GM03348 (cell line): ENCODE measurements at regions not wholly inside any gene's neighbourhood (a gene's known extent, or its start where the extent isn't known, plus 50 kb on each side); places are given as distances from the start of the nearest gene placed in this dataset.

Source experiments
- DNase-seq: peaks from one replicate; pipeline ENCODE4 v3.0.0; 2012; ENCODE audit warnings: low spot score

DNA sequence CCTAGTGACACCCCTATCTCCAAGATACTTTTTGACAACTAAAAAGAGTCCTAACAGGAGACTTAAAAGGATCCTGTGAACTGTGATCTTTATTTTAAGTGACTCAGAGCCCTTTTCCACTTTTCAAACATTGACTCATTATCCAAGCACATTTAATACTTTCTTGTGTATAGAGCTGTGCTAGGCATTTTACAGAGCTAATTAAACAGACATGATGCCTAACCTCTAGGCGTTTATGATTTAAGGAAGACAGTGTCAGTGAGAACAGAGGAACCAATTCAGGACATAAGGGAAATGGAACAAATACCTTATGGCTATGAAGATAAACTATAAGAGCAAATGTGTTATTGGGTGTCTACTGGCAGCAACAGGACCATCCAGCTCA, 282.6 kb downstream of the TPBG start:
- DNase-seq: no peak

DNA sequence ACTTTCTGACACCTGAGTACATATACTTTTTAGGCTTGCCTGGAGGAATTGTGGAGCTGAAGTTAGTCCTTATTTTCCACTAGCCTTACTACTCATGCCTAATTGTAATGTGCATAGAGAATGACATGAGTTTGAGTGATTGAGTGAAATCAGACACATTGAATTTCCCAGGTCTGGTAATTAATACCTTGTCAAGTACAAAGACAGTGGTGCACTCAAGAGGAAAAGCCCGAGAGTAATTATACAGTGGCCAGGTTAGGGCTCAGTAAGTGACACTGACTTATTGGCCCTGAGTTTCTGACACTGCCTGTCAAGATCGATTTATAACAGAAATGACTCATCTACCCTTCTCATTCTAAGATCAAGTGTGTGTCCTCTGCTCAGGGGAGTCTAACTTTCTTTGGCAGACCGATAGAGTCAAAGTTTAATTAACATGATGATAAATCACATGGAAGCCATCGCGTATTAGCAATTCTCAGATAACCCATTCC, 288.3 kb downstream of the TPBG start:
- no peak for DNase-seq

DNA sequence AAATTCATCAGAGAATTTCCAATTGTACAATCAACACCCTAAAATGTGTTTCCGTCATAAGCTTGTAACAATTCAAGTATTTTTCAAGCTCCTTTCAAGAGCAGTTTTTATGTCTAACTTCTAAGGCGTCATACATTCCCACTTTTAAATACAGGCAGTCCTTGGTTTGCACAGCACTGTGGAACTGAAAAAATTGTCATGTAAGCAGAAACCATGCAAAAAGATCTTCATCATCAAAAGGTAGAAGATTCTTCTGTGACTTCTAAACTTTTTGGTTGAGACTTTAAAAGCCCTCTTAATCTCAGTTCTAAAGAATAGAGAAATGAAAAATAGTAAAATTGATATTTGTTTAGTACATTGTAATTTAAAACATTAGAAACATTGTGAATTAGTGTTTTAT, 315.6 kb downstream of the TPBG start:
- no peak for DNase-seq

DNA sequence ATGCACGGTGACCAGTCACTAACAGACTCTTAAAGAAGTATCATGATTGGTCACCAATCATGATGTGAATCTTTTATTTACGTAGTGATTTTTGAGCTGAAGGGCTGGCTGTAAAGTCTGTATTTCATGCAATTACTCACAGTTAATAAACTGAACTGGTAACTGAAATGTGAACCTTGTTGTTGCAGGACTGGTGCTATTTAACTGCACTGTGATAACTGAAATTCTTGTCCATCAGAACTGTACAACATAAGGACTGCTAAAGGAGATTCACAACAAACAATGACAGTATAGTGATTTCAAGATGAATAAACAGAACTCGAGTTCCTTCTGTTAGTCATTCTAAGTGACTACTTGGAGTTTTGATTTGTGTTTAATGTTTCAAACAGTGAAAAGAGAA, 316.6 kb downstream of the TPBG start:
- DNase-seq: no peak

DNA sequence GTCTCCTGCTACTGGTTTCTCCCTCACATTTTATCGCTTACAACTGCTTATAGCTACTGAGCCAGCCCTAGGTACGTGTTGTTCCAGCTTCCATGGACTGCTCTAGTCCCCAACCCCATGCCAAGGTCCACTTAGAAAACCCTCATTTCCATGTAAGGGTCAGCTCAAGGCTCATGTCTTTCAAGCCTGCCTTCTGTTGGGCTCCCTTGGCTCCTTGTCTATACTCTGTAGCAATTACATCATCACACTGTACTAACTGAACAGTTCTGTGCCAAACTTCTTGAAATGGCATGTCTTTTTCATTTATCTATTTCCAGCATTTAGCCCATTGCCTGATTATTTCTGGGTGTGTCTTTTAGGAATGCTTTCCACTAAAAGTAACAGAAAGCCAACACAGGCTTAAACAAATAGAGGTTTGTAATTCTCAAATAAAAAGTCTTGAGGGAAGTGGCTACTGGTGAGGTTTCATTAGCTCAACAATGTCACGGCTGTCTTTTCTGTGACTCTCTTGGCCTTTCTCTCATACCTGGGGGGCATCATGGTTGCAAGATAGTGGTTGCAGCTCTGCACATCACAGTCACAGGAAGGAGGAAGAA, 317.6 kb downstream of the TPBG start:
- DNase-seq: no peak

DNA sequence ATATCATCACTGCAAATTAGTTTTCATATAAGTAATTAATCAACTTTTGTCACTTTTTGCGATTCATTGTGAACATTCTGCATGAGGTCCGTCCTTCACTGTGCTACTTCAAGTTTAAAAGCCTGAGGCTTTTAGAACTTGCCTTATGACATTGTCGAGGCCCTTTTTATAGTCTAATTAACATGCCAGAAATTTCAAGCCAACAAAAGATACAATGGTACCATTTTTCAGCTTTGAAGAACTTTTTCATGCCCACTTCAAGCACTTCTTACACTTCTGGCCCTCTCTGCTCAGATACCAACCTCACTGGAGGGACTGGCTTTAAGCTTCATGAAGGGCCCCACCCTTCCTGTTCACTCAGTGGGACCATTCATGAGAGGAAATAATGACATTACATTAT, 323.1 kb downstream of the TPBG start:
- DNase-seq: no peak

DNA sequence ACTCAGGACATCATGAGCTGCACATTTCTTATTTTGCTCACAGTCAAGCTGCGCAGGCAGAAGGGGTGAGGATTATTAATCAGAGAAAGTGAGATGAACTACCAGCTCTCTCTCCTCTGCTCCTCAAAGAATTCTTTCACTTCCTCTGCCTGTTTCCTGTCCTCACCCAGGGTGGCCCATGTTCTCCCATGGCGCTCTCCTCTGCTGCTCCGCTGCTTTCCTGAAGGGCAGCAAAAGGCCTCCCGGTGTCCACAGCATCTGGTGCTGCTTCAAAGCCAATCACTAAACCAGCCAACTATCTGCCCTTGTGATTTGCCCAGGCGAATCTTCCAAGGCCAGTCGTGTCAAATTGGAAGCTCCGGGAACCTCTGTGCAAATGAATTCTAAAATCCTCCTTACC, 324.2 kb downstream of the TPBG start:
- no peak for DNase-seq

DNA sequence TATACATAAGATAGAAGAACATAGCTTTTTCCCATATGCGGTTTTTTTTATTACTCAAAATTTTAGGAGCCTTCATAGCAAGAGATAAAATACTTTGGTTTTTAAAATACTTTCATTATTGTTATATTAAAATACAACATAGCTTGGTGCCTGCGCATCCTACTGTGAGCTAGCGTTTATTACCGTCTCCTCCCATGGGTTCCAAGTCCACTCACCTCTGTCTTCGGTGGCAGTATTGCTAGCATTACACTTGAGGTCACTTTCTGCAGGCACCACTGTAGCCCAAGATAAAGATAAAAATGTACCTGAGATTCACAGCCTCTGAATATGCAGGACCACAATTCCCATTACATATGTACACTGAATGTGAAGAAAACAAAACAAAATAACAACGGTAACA, 326.7 kb downstream of the TPBG start:
- DNase-seq: no peak

DNA sequence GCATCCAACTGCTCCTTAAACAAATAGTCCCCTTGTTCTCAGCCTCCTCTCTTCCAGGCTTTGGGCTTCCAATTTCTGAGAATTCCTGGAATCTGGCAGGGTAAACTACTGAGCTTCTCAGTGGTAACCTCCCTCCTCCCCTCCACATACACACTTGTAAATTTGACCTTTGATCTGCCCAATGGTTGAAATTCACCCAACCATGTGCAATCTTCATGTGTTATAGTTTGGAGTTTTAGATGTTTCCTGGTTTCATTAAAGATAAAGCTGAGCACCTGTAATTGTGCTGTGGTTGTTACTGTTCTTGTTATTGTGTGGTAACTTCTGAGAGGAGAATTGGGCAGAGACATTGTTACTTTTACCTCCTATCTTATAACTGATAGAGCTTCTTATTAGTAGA, 328.4 kb downstream of the TPBG start:
- DNase-seq: no peak

DNA sequence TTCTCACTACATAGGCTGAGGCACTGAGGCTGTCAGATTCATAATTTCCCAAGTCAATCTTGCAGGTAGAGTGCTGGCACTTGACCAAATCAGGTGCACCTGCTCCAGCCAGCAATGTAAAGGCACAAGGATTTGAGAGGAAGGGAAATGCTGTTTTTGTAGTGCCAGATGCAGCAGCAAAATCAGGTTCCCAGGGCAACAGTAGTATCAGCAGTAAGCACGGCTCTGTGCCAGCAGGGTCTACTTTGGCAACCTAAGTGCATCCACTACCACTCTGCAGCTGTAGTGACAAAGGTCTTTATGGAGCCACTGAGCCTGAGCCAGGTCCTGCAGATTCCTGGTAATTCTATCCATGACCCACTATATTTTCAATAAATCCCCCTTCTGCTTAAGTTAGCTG, 329.5 kb downstream of the TPBG start:
- DNase-seq: no peak

DNA sequence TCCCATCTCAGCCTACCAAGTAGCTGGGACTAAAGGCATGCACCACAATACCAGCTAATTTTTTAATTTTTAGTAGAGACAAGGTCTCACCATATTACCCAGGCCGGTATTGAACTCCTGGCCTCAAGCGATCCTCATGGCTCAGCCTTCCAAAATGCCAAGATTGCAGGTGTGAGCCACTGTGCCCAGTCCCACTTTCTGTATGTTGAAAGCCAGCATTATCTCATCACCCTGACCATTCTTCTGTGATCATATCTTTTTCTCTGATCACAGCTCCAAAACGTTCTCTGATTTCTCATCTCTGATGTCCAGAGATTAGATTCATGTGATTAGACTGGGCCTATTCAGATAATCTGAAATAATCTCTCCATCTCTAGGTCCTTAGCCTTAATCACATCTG, 337.7 kb downstream of the TPBG start:
- no peak for DNase-seq

DNA sequence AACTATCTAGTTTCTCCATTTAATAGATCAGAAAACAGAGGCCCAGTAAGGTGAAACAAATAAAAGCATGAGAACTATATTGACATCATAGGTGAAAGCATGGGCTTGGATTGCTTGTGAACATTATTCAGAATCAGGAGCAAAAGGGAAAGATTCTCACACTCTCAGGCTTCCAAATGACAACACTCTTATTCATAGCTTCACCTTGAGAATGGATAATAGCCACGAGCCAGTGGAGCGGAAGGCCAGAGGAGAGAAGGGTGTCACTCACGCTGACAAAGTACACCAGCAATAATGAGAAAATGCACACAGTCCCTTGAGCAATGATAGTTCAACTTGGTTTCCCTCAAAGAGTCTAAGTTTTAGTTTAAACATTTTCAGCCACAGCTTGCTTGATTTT, 339.0 kb downstream of the TPBG start:
- no peak for DNase-seq

DNA sequence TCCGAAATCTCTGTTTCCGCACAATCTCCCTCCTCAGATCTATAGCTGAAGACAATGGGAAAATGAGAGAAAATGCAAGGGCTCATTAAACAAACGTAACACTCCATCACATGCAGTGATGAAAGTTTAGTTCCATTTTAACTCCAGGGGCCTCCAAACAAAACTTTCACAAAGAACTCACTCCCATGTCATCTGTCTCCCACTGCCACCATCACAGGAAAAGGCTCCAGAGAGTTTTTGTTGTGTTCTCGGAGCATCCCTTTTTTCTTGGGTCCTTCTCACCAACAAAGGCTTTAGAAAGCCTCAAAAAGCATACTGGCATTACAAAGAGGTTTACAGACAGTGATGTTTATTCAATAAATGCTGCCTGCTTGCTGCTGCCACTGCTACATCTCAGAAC, 339.6 kb downstream of the TPBG start:
- no peak for DNase-seq

DNA sequence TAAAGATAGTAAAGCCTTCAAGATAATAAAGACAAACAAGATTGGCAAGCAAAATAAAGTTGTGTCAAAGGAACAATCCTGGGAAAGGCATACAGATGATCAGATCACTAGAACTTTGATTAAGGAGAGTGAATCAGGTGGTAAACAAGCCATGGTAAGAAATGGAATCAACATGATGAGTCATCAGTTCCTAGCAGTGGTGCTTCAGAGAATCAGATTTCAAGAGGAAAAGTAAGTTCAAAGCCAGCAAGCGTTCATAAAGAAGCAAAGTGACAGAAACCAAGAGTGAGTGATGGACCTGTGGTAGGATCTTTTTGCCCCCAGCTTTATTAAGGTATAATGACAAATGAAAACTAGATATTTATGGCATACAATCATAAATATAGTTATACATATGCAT, 340.4 kb downstream of the TPBG start:
- no peak for DNase-seq

DNA sequence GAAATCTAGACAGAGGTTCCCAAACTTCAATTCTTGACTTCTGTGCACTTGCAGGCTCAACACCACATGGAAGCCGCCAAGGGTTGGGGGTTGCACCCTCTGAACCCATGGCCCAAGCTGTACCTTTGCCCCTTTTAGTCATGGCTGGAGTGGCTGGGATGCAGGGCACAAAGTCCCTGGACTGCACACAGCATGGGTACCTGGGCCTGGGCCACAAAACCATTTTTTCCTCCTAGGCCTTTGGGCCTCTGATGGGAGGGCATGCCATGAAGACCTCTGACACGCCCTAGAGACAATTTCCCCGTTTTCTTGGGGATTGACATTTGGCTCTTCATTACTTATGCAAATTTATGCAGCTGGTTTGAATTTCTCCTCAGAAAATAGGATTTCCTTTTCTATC, 342.0 kb downstream of the TPBG start:
- DNase-seq: no peak

DNA sequence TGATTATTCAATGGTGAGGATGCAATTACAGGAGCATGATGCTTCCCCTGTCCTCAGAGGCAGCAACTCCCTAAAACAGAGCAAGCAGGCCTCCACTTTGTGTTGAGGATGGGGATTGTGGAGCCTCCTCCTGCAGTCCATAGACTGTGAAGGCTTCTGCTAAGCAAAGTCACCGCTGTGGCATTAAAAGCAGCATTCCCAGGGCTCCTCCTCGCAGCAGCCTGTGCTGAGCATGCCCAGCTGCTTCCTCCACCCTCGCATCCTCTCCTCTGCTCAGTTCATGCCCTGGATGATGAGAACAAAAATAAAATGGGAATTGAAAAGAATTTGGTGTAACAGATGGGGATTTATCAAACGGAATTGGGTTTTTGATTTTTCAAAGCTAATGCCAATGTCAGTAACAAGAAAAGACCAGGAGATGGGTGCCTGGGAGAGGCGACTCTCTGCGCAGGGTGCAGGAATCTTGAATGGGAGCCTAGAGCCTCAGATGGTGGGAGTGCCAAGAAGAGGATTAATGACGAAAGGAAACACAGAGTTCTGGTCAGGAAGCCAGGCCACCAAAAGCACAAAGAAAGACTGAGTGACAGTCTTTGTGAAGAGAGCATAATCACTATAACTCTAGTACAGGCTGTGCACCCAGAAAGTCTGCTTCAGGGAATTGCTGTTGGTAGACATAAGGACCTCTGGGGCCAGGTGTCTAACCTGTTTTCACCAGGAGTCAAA, 347.6 kb downstream of the TPBG start:
- DNase-seq: peak; percentile 55

DNA sequence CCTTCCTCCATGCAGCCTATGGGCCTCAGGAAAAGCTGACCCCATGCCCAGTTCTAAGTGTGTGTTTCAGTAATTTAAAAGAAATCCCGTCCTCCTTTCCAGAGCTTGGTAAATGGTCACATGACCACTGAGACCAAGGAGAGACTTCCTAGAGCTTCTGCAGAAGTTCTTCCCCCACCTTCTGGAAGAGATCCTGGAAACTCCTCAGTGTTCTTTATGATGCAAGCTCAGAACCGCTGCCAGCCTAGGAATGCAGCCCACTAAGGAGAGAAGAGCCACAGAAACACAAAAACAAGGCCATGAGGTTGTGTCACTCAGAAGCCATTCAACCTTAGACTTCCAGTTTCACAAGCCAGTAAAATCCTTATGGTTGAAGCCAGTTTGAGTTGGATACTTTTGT, 348.4 kb downstream of the TPBG start:
- peak; percentile 63 for DNase-seq

DNA sequence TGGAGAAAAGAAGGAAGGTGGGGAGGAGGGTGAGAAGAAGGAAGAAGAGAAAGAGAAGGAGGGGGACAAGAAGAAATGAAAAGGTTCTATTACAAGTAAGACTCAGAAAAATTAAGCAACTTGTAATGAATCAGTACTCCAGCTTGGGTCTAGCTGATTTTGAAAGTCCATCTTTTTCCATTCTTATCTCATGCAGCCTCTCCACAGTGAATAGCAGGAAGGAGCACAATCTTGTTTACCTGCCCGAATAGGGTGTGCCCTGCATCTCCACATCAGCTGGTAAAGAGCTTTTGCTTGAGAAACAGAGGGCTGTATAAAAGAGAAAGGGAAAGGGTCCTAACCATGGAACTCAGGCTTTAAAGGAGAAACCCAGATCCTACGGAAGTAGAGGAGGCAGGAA, 348.8 kb downstream of the TPBG start:
- peak; percentile 9 for DNase-seq

DNA sequence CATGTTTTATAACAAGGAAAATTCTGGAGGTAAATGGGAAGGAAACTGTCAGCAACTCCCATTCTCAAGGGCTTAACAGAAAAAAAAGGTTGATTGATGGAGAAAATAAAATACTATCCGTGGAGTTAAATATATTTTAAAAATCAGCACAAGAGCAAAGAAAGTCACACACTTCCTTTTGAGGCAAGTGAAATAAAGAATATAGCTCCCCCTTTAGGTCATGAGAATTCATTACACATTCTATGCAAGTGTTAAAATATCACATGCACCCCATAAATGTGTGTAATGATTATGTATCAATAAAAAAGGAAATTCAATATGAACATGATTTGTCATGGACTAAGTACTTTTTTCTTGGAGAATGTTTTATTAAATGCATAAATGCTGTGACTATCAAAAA, 349.2 kb downstream of the TPBG start:
- no peak for DNase-seq

DNA sequence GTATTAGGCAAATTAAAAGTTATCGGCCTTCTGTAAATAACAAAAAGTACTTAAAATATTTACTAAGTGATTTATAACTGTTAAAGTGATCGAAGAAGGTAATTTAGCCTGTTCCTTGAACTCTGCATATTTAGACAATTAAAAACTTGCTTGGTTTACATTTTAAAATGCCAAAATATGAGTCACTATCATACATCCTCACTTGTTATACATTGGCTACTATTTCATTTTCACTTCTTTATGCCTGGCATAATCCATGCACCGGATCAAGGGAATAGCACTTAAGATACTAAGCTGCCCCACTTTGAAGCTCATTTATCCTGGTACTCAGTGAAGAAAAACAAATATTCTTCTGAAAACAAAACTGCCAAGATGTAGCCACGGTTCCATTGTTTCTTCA, 344.6 kb downstream of the UBE3D start:
- no peak for DNase-seq

DNA sequence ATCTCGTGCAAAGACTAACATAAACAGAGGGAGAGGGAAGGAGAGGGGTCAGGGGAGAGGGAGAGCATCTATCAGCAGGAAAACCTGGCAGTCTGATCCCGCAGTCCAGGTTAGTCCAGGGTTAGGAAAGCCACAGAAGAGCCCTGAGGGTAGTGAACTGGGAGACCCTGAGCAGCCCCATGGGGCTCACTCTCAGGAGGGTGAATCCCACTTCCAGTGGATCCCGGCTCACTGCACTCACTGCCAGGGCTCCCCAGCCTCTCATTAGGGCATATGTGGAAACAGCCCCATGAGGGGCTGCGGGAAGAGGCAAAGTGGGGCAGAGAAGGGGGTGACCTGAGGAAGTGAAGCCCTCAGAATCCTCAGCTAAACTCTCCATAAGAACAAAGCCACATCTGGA, 329.9 kb downstream of the UBE3D start:
- no peak for DNase-seq

DNA sequence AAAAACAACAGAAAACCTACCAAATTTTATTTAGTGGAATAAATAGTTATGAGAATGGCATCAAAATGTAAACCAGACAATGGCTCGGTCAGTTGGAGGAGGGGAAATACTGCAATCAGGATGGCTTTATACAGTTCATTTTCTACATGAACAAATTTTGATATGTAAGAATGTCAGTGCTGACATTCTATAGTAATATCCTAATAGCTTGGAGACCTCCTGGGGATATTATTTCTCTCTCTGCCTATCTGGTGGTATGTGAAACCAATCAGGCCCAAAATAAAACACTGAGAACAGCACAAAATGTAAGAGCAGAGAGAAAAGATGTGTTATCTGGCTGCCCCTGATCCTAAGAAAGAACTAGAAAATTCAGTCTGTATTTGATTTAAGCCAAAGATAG, 327.7 kb downstream of the UBE3D start:
- no peak for DNase-seq

DNA sequence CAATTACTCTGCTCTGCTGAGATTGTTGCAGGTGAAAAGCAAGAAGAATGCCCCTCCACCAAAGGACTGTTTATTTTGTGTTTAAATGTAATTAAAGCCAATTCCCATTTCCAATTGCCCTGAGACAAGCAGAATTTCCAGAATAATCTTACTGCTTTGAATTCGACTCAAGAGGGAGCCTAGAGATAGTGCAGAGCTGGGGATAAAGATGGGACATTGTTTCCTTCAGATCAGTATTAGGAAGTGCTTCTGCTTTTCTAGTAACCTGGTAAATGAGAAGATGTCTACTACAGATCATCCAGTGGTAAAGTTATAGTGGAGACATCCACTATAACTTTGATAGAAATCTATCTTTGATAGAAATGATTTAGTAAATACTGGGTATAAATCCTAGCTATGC, 326.9 kb downstream of the UBE3D start:
- DNase-seq: no peak

DNA sequence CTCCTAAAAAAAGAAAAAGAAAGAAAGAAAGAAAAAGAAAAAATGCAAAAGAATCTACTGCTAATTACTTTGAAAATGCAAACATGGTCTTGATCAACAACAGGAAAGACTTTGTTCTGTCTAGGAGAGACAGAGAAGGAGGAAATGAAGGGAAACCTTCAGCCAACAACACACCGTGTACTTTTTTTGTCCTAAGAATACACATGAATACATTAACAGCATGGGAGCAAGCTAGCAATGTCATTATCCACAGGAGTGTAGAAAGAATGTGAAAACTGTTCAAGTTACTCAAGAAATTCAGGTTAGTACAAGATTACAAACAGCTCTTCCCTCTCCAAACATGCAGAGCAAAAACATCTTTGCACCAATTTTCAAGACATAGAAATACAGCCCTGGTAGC, 326.3 kb downstream of the UBE3D start:
- no peak for DNase-seq
